Peyer's patch (tissue), 4 donors: ENCODE measurements at regions not wholly inside any gene's neighbourhood (a gene's known extent, or its start where the extent isn't known, plus 50 kb on each side); places are given as distances from the start of the nearest gene placed in this dataset.

Source experiments
- DNase-seq, 3 donors: peaks; one replicate each; pipeline ENCODE4 v3.0.0-alpha.2; 2017 to 2019
- H3K27ac ChIP-seq, 4 donors: fragments of 200-600 bp; sonication (generic); one replicate each; pipeline ENCODE4 v1.5.1; 2016 to 2019
- H3K27me3 ChIP-seq, 2 donors: fragments of 200-600 bp; sonication (generic); one replicate each; pipeline ENCODE4 v1.5.1; 2019
- H3K36me3 ChIP-seq, 3 donors: fragments of 200-600 bp; sonication (generic); one replicate each; pipeline ENCODE4 v1.5.1; 2016 to 2019
- H3K4me1 ChIP-seq, 4 donors: fragments of 200-600 bp; sonication (generic); one replicate each; pipeline ENCODE4 v1.5.1; 2016 to 2019
- H3K4me3 ChIP-seq, 4 donors: fragments of 200-600 bp; sonication (generic); 1 replicate in 3 of 4; 2 replicates in 1 of 4; pipeline ENCODE4 v1.5.1; 2016 to 2019; ENCODE audit warnings: mild to moderate bottlenecking in 1 of 4
- H3K9me3 ChIP-seq, 4 donors: fragments of 200-600 bp; sonication (generic); one replicate each; pipeline ENCODE4 v1.5.1; 2016 to 2019; ENCODE audit warnings: mild to moderate bottlenecking in 1 of 4
- CTCF ChIP-seq, 6 experiments: fragments of 450-650 bp in 4 of 6; fragments of 200-600 bp in 2 of 6; sonication (generic) in 1 of 6; IDR thresholded peaks; one replicate each; pipeline ENCODE4 v1.5.1; 2017 to 2019; ENCODE audit warnings: antibody characterized with exemption in 6 of 6, mild to moderate bottlenecking in 3 of 6, moderate library complexity in 1 of 6
- POLR2A ChIP-seq, 2 donors: fragments of 450-650 bp; IDR thresholded peaks; one replicate each; pipeline ENCODE4 v1.5.1; 2017; ENCODE audit warnings: antibody characterized with exemption in 2 of 2, mild to moderate bottlenecking in 2 of 2, moderate library complexity in 2 of 2

GRCh38 chr4:163077680-163078079, 89.0 kb downstream of the NAF1 start:
- no peak for DNase-seq
- Histone ChIP-seq H3K4me3 (no peak overlapping the region), H3K27me3 (no peaks in the 10 kb centered on the region), H3K36me3 (no peaks in the 10 kb centered on the region), H3K9me3 (no peaks in the 10 kb centered on the region), H3K27ac (no peak overlapping the region), H3K4me1 (no peaks in the 10 kb centered on the region)
- TF ChIP-seq POLR2A (IDR thresholded peaks at IDR 0.05) (no peak), CTCF (IDR thresholded peaks at IDR 0.05) (no peak)

- Histone ChIP-seq H3K9me3 (no peaks in the 10 kb centered on the region), H3K36me3 (no peaks in the 10 kb centered on the region), H3K4me3 (no peak overlapping the region), H3K27ac (no peak overlapping the region), H3K4me1 (no peaks in the 10 kb centered on the region), H3K27me3 (no peaks in the 10 kb centered on the region)
- TF ChIP-seq CTCF (IDR thresholded peaks at IDR 0.05) (no peak), POLR2A (IDR thresholded peaks at IDR 0.05) (no peak)
- no peak for DNase-seq
Measured at GRCh38 chr4:163072222-163072621, 94.5 kb downstream of the NAF1 start.

- no peak overlapping the region for H3K4me3 ChIP-seq
- no peaks in the 10 kb centered on the region for H3K9me3 ChIP-seq
- H3K27me3 ChIP-seq, result no peaks in the 10 kb centered on the region
- no peaks in the 10 kb centered on the region for H3K36me3 ChIP-seq
- H3K27ac ChIP-seq, result no peak overlapping the region
- no peaks in the 10 kb centered on the region for H3K4me1 ChIP-seq
- no peak for DNase-seq
- no peak for TF ChIP-seq POLR2A (IDR thresholded peaks at IDR 0.05)
- TF ChIP-seq CTCF (IDR thresholded peaks at IDR 0.05), result no peak
Measured at GRCh38 chr4:163071308-163071707, 95.4 kb downstream of the NAF1 start.

GRCh38 chr4:163070023-163070422, 96.7 kb downstream of the NAF1 start:
- no peak overlapping the region for H3K4me3 ChIP-seq
- DNase-seq, result no peak
- H3K4me1 ChIP-seq, result no peaks in the 10 kb centered on the region
- H3K36me3 ChIP-seq, result no peaks in the 10 kb centered on the region
- H3K27me3 ChIP-seq, result no peaks in the 10 kb centered on the region
- H3K27ac ChIP-seq, result no peak overlapping the region
- TF ChIP-seq POLR2A (IDR thresholded peaks at IDR 0.05), result no peak
- H3K9me3 ChIP-seq, result no peaks in the 10 kb centered on the region

GRCh38 chr4:163063891-163064290, 102.8 kb downstream of the NAF1 start:
- Histone ChIP-seq H3K36me3 (no peaks in the 10 kb centered on the region), H3K4me1 (no peaks in the 10 kb centered on the region), H3K4me3 (no peak overlapping the region), H3K9me3 (no peaks in the 10 kb centered on the region), H3K27me3 (no peaks in the 10 kb centered on the region), H3K27ac (no peak overlapping the region)
- DNase-seq, result no peak
- TF ChIP-seq CTCF (IDR thresholded peaks at IDR 0.05), result no peak
- TF ChIP-seq POLR2A (IDR thresholded peaks at IDR 0.05), result no peak

- Histone ChIP-seq H3K9me3 (no peaks in the 10 kb centered on the region), H3K4me1 (no peaks in the 10 kb centered on the region), H3K27me3 (no peaks in the 10 kb centered on the region), H3K27ac (no peak overlapping the region), H3K4me3 (no peak overlapping the region), H3K36me3 (no peaks in the 10 kb centered on the region)
- TF ChIP-seq POLR2A (IDR thresholded peaks at IDR 0.05), result no peak
- peak in 4 of 6 experiments; percentile 20 to 37 (median 28) for TF ChIP-seq CTCF (IDR thresholded peaks at IDR 0.05)
- DNase-seq, result peak in 1 of 3 donors; percentile 46
Measured at GRCh38 chr4:163048447-163048846, 118.2 kb downstream of the NAF1 start.
